ENCODE measurements at regions not wholly inside any gene's neighbourhood (a gene's known extent, or its start where the extent isn't known, plus 50 kb on each side); places are given as distances from the start of the nearest gene placed in this dataset.

- TF ChIP-seq CTCF (IDR thresholded peaks at IDR 0.05; ENCODE audit: insufficient read depth, low read depth, low read length) (no peak), EZH2 (IDR thresholded peaks at IDR 0.05; ENCODE audit: insufficient read depth, low read length) (no peak)
Measured at GRCh38 chr7:106797937-106798336, 67.1 kb upstream of the PIK3CG start.
